Mesothelial cell of epicardium (in vitro differentiated cells): ENCODE measurements at regions not wholly inside any gene's neighbourhood (a gene's known extent, or its start where the extent isn't known, plus 50 kb on each side); places are given as distances from the start of the nearest gene placed in this dataset.

ENCODE experiments used
- DNase-seq, 2 experiments: peaks; one replicate each; pipeline ENCODE4 v3.0.0; 2021; ENCODE audit warnings: low spot score in 2 of 2; ENCODE audit not compliant: unreplicated experiment in 2 of 2
- H3K27ac Mint-ChIP-seq: 2 replicates; pipeline ENCODE4 v1.8.0; 2021; ENCODE audit warnings: mixed read lengths
- H3K27me3 Mint-ChIP-seq: 2 replicates; pipeline ENCODE4 v1.8.0; 2021; ENCODE audit warnings: low read depth, mixed read lengths
- H3K36me3 Mint-ChIP-seq: 2 replicates; pipeline ENCODE4 v1.8.0; 2021; ENCODE audit warnings: mixed read lengths
- H3K4me1 Mint-ChIP-seq: 2 replicates; pipeline ENCODE4 v1.8.0; 2021; ENCODE audit warnings: mixed read lengths
- H3K4me3 Mint-ChIP-seq: 2 replicates; pipeline ENCODE4 v1.8.0; 2021; ENCODE audit warnings: mild to moderate bottlenecking, moderate library complexity, mixed read lengths
- H3K9me3 Mint-ChIP-seq: 2 replicates; pipeline ENCODE4 v1.8.0; 2021; ENCODE audit warnings: mixed read lengths
- TF ChIP-seq, protein P1 (sequence below): fragments of 200-600 bp; sonication (generic); IDR thresholded peaks from one replicate; pipeline ENCODE4 v1.5.0; 2021; ENCODE audit warnings: antibody characterized with exemption; ENCODE audit not compliant: unreplicated experiment

- peaks cover 31% of the 10 kb centered on the region for H3K9me3 Mint-ChIP-seq
- TF ChIP-seq, protein P1, sequence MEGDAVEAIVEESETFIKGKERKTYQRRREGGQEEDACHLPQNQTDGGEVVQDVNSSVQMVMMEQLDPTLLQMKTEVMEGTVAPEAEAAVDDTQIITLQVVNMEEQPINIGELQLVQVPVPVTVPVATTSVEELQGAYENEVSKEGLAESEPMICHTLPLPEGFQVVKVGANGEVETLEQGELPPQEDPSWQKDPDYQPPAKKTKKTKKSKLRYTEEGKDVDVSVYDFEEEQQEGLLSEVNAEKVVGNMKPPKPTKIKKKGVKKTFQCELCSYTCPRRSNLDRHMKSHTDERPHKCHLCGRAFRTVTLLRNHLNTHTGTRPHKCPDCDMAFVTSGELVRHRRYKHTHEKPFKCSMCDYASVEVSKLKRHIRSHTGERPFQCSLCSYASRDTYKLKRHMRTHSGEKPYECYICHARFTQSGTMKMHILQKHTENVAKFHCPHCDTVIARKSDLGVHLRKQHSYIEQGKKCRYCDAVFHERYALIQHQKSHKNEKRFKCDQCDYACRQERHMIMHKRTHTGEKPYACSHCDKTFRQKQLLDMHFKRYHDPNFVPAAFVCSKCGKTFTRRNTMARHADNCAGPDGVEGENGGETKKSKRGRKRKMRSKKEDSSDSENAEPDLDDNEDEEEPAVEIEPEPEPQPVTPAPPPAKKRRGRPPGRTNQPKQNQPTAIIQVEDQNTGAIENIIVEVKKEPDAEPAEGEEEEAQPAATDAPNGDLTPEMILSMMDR = no peak
- DNase-seq = no peak
- no peaks in the 10 kb centered on the region for H3K36me3 Mint-ChIP-seq
- peaks cover 9% of the 10 kb centered on the region for H3K4me1 Mint-ChIP-seq
- peaks cover 8% of the 10 kb centered on the region for H3K27me3 Mint-ChIP-seq
- H3K4me3 Mint-ChIP-seq = no peak overlapping the region
- no peak overlapping the region for H3K27ac Mint-ChIP-seq
Observed at GRCh38 chr20:56986476-56986875, 280.0 kb downstream of the BMP7 start.

DNA sequence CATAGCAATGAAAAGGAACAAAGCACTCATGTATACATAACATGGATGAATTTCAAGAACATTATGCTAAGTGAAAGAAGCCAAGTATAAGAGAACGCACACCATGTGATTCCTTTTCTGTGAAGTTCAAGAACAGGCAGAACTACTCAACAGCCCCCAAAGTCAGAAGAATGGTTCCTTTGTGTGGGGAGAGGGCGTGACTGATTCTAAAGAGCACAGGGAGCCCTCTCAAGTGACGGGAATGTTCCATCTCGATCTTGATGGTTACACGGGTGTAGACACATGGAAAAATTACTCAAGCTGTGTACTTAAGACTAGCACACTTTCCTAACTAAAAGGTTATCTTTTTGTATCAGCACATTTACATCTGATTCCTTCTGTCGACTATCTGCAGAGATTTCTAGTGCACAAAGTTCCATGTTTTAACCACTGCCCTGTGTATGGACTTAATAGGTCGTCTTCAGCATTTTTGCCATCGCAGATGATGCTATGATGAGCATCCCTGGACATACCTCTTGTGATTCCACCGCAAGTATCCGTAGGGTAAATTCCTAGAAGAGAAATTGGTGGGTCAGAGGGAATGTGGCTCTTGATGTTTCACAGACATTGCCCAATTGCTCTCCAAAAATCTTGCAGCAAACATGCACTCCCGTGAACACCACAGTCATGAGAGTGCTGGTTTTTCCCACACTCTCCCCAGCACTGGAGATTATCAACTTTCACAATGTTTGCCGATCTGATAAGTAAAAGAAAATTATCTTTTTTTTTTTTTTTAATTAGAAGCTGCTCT is 279.3 kb downstream of the BMP7 start:
- peaks cover 9% of the 10 kb centered on the region for H3K4me1 Mint-ChIP-seq
- H3K27me3 Mint-ChIP-seq = peaks cover 8% of the 10 kb centered on the region
- H3K9me3 Mint-ChIP-seq = peaks cover 31% of the 10 kb centered on the region
- no peaks in the 10 kb centered on the region for H3K36me3 Mint-ChIP-seq
- no peak overlapping the region for H3K4me3 Mint-ChIP-seq
- DNase-seq = no peak
- no peak overlapping the region for H3K27ac Mint-ChIP-seq
- TF ChIP-seq, protein P1 = no peak

- Mint-ChIP-seq H3K4me3 (peak overlapping the region; percentile 27), H3K36me3 (no peaks in the 10 kb centered on the region), H3K27ac (peak overlapping the region; percentile 19), H3K9me3 (peaks cover 31% of the 10 kb centered on the region), H3K27me3 (peaks cover 8% of the 10 kb centered on the region), H3K4me1 (peaks cover 9% of the 10 kb centered on the region)
- TF ChIP-seq, protein P1 = no peak
- no peak for DNase-seq
Observed at GRCh38 chr20:56987986-56988385, 278.5 kb downstream of the BMP7 start.

GRCh38 chr20:56988446-56988845 is 278.0 kb downstream of the BMP7 start:
- Mint-ChIP-seq H3K4me3 (no peak overlapping the region), H3K9me3 (peaks cover 31% of the 10 kb centered on the region), H3K27me3 (peaks cover 8% of the 10 kb centered on the region), H3K36me3 (no peaks in the 10 kb centered on the region), H3K27ac (no peak overlapping the region), H3K4me1 (peaks cover 9% of the 10 kb centered on the region)
- DNase-seq = no peak
- TF ChIP-seq, protein P1 = no peak

DNA sequence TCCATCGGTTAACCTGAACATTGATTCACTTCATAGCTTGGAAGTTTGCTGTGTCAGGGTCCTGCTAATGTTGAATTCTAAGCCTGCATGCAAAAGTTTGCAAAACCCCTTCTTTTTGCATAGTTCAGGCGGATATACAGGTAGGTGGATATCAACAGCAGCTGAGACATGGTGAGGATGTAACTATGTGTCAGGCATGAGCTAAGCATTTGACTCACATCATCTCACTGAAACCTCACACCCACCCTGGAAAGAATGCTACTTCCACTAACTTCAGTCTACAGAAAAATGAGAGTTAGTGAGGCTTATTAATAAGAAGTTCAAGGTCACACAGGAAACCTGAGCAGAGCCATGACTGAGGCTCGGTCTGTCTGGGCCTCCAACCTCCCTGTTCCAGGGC is 276.9 kb downstream of the BMP7 start:
- H3K27ac Mint-ChIP-seq = no peak overlapping the region
- H3K36me3 Mint-ChIP-seq = no peaks in the 10 kb centered on the region
- no peak for DNase-seq
- peaks cover 22% of the 10 kb centered on the region for H3K9me3 Mint-ChIP-seq
- H3K27me3 Mint-ChIP-seq = peaks cover 8% of the 10 kb centered on the region
- TF ChIP-seq, protein P1 = no peak
- peaks cover 9% of the 10 kb centered on the region for H3K4me1 Mint-ChIP-seq
- H3K4me3 Mint-ChIP-seq = no peak overlapping the region
